AG04450 (cell line): ENCODE measurements at regions not wholly inside any gene's neighbourhood (a gene's known extent, or its start where the extent isn't known, plus 50 kb on each side); places are given as distances from the start of the nearest gene placed in this dataset.

ENCODE experiments used
- CTCF ChIA-PET: fragments of 300-600, 350-600 bp; formaldehyde crosslinking; extraction: SDS; loops from one replicate; lab custom pipeline; 2022; ENCODE audit warnings: antibody characterized with exemption, inconsistent platforms; lab: Charles Lee
- POLR2A ChIA-PET: fragments of 350-600 bp; formaldehyde crosslinking; extraction: SDS; loops from one replicate; lab custom pipeline; 2021; ENCODE audit warnings: antibody characterized with exemption, inconsistent platforms; lab: Yijun Ruan, JAX
- DNase-seq: peaks from one replicate; pipeline ENCODE4 v3.0.0-alpha.2; 2011; ENCODE audit warnings: low read depth, low spot score
- H3K27ac ChIP-seq: one replicate; pipeline ENCODE4 v1.5.1; 2012; ENCODE audit warnings: low read depth, low read length, control low read depth
- H3K27me3 ChIP-seq: one replicate; pipeline ENCODE4 v1.6.0; 2012; ENCODE audit warnings: low read length; ENCODE audit not compliant: control insufficient read depth, insufficient read depth
- H3K4me3 ChIP-seq: 2 replicates; pipeline ENCODE4 v1.5.1; 2011; ENCODE audit warnings: mild to moderate bottlenecking, low read depth, low read length, control low read depth
- H3K9me3 ChIP-seq: 2 replicates; pipeline ENCODE4 v1.5.1; 2012; ENCODE audit warnings: low read length; ENCODE audit not compliant: control insufficient read depth, insufficient read depth
- CTCF ChIP-seq: IDR thresholded peaks from 2 replicates; pipeline ENCODE4 v1.5.1; 2011; ENCODE audit warnings: low read depth, low read length, control low read depth, inconsistent platforms

DNA sequence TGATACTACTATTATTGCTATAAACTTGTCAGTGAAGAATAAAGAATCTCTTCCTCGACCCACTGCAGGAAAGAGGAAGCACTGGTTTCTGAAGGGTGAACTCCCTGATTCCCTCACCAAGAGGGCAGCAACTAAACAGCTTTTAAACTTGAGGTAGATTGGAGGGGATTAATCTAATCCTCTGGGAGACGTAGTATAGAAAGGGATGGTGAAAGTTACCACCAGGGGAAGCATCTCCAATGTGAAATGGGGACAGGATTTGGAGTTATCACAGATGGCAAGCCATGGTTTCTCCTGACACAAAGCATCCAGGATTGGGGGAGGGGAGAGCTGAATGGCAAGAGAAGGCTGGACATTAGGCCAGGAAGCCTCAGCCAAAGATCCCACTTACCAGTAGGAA, 62.7 kb upstream of the PTPN13 start:
- no peaks in the 10 kb centered on the region for H3K27me3 ChIP-seq
- H3K9me3 ChIP-seq = no peaks in the 10 kb centered on the region
- ChIA-PET CTCF (interaction anchor here (1.3 to 1.5 kb wide), 2 partner anchors 9 to 33 kb away, joined by 4 to 5 read pairs; no protein-coding TSS in a partner anchor), POLR2A (no interaction called here)
- TF ChIP-seq CTCF = no peak
- H3K27ac ChIP-seq = no peak overlapping the region
- no peak overlapping the region for H3K4me3 ChIP-seq
- DNase-seq = no peak

DNA sequence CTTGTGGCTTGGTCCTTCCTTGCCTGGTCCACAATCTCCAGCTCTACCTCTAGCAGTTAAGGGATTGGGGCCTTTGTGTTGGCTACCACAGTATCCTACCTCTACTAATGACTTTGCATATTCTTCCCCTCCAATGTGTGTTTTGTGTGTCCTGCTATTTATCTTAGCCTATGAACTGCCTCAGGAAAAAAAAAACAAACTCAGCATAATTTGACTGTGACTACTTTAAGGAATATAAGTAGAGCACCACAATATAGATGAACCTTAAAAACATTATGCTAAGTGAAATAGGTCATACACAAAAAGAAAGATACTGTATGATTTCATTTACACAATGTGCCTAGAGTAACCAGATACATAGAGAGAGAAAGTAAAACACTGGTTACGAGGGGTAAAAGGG, 61.3 kb upstream of the PTPN13 start:
- ChIA-PET POLR2A (no interaction called here), CTCF (no interaction called here)
- no peak for DNase-seq
- H3K4me3 ChIP-seq = no peak overlapping the region
- no peak overlapping the region for H3K27ac ChIP-seq
- no peaks in the 10 kb centered on the region for H3K27me3 ChIP-seq
- H3K9me3 ChIP-seq = no peaks in the 10 kb centered on the region
- no peak for TF ChIP-seq CTCF

DNA sequence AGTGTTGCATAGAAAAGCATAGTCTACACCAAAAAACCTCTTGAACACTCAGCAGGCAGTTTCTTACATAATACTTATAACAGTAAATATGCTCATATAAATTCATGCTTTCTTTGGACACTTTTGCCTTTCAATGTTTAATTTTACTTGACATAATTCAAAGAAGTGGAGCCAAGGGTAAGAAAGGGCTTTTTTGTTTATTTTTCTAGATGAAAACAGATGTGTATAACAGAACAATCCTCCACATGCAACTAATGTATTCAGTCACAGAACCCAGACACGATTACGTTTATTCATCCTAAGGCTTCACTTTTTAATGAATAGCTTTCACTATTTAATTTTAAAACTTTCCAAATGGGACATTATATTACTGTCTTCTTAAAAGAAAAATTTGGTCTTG, 58.0 kb upstream of the PTPN13 start:
- H3K4me3 ChIP-seq = no peak overlapping the region
- TF ChIP-seq CTCF = no peak
- no peak overlapping the region for H3K27ac ChIP-seq
- no peaks in the 10 kb centered on the region for H3K27me3 ChIP-seq
- CTCF ChIA-PET = interaction anchor here (1.3 to 1.5 kb wide), 2 partner anchors 37 to 40 kb away, joined by 4 read pairs; no protein-coding TSS in a partner anchor
- H3K9me3 ChIP-seq = no peaks in the 10 kb centered on the region; the same call in 1 of the 2 replicates
- no peak for DNase-seq
- POLR2A ChIA-PET = interaction anchor here (0.9 kb wide), 1 partner anchor 58 kb away, joined by 3 read pairs; the partner anchor contains the start of gene PTPN13

DNA sequence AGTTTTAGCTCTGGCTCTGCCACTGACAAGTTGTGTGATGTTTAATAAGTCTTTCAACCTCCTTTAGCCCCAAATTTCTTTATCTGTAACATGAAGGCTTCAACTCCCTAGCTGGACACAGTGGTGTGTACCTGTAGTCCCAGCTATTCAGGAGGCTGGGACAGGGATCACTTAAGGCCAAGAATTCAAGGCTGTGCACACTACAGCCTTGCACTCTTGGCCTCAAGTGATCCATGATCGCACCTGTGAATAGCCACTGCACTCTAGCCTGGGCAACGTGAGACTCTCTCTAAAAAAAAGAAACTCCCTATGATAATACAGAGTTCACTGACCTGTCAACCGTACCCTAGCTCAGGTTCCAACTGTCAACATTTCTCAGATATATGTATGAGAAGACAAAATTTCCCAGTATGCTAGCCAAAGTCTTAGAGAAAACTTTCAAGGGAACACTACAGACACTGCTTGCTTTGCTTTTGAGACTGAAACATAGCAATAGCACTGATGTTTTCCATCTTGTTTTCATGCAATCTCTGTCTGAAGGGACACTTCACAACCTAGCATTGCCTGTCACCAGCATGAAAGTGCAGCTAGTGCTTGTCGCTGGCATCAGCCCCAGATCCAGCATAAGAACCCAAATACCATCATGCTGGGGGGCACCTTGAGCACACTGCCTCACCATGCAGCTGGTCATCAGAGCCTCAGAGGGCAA, 51.6 kb upstream of the PTPN13 start:
- CTCF ChIA-PET = interaction anchor here (1.8 kb wide), 1 partner anchor 45 kb away, joined by 8 read pairs; no protein-coding TSS in a partner anchor

More for the DNA sequence above, 51.6 kb upstream of the PTPN13 start:
- Histone ChIP-seq H3K27ac (no peak overlapping the region), H3K27me3 (no peaks in the 10 kb centered on the region), H3K9me3 (peaks cover 8% of the 10 kb centered on the region; the same call in 1 of the 2 replicates), H3K4me3 (no peak overlapping the region)
- DNase-seq = no peak
- POLR2A ChIA-PET = no interaction called here
- no peak for TF ChIP-seq CTCF
